GM23338 (cell line): ENCODE measurements at regions not wholly inside any gene's neighbourhood (a gene's known extent, or its start where the extent isn't known, plus 50 kb on each side); places are given as distances from the start of the nearest gene placed in this dataset.

Experiments
- ATAC-seq: fragments of 200-7000 bp; cut with Tn5 transposase; 3 replicates; pipeline ENCODE4 v1.9.1; 2020
- DNase-seq: peaks from one replicate; pipeline ENCODE4 v3.0.0-alpha.2; 2015; ENCODE audit warnings: low spot score
- H2AFZ ChIP-seq: fragments of 200-600 bp; sonication (generic); 2 replicates; pipeline ENCODE4 v1.8.0; 2016; ENCODE audit warnings: antibody characterized with exemption, mild to moderate bottlenecking, moderate library complexity
- H3F3A ChIP-seq: fragments of 200-600 bp; sonication (generic); replicated peaks from 2 replicates; pipeline ENCODE4 v1.8.0; 2017; ENCODE audit warnings: antibody characterized with exemption, mixed run types, low read depth
- H3K27ac ChIP-seq: fragments of 200-600 bp; sonication (generic); 2 replicates; pipeline ENCODE4 v1.6.1; 2016; ENCODE audit warnings: low read depth
- H3K27me3 ChIP-seq: fragments of 200-600 bp; sonication (generic); 2 replicates; pipeline ENCODE4 v1.8.0; 2016; ENCODE audit warnings: mild to moderate bottlenecking, mixed run types, moderate library complexity; ENCODE audit not compliant: insufficient read depth
- H3K36me3 ChIP-seq: fragments of 200-600 bp; sonication (generic); 2 replicates; pipeline ENCODE4 v1.8.0; 2016; ENCODE audit warnings: mild to moderate bottlenecking; ENCODE audit not compliant: insufficient read depth
- H3K4me1 ChIP-seq: fragments of 200-600 bp; sonication (generic); 2 replicates; pipeline ENCODE4 v1.8.0; 2016; ENCODE audit warnings: mild to moderate bottlenecking, moderate library complexity; ENCODE audit not compliant: insufficient read depth
- H3K4me2 ChIP-seq: fragments of 200-600 bp; sonication (generic); 2 replicates; pipeline ENCODE4 v1.7.1; 2017; ENCODE audit warnings: mixed run types
- H3K4me3 ChIP-seq: fragments of 200-600 bp; sonication (generic); 2 replicates; pipeline ENCODE4 v1.6.1; 2016; ENCODE audit warnings: mixed run types
- H3K79me2 ChIP-seq: fragments of 200-600 bp; sonication (generic); replicated peaks from 2 replicates; pipeline ENCODE4 v1.8.0; 2017; ENCODE audit warnings: mild to moderate bottlenecking; ENCODE audit not compliant: insufficient read depth
- H3K9me2 ChIP-seq: fragments of 200-600 bp; sonication (generic); 2 replicates; pipeline ENCODE4 v1.8.0; 2017; ENCODE audit not compliant: insufficient read depth
- H4K20me1 ChIP-seq: fragments of 200-600 bp; sonication (generic); replicated peaks from 2 replicates; pipeline ENCODE4 v1.8.0; 2017; ENCODE audit warnings: mild to moderate bottlenecking; ENCODE audit not compliant: insufficient read depth
- H3K27ac Mint-ChIP-seq: 2 replicates; pipeline ENCODE4 v1.8.0; 2020; ENCODE audit warnings: inconsistent platforms, mild to moderate bottlenecking, moderate library complexity, mixed read lengths
- H3K27me3 Mint-ChIP-seq: 3 replicates; pipeline ENCODE4 v1.8.0; 2022; ENCODE audit warnings: low read depth, mild to moderate bottlenecking, moderate library complexity, mixed read lengths, inconsistent platforms; ENCODE audit not compliant: insufficient read depth, poor library complexity
- H3K36me3 Mint-ChIP-seq: 3 replicates; pipeline ENCODE4 v1.8.0; 2021; ENCODE audit warnings: low read depth, mild to moderate bottlenecking, inconsistent platforms, moderate library complexity, mixed read lengths
- H3K4me1 Mint-ChIP-seq: 3 replicates; pipeline ENCODE4 v1.8.0; 2020; ENCODE audit warnings: mild to moderate bottlenecking, inconsistent platforms, mixed read lengths
- H3K4me3 Mint-ChIP-seq: 3 replicates; pipeline ENCODE4 v1.8.0; 2021; ENCODE audit warnings: moderate library complexity, mild to moderate bottlenecking, inconsistent platforms, mixed read lengths
- H3K9me3 Mint-ChIP-seq: 3 replicates; pipeline ENCODE4 v1.8.0; 2020; ENCODE audit warnings: moderate library complexity, mild to moderate bottlenecking, inconsistent platforms, mixed read lengths
- CREB1 ChIP-seq: fragments of 250-450 bp; sonication (Bioruptor Pico); IDR thresholded peaks from 2 replicates; pipeline ENCODE4 v1.5.0; 2020; ENCODE audit warnings: low read depth, mild to moderate bottlenecking, moderate library complexity
- JUNB ChIP-seq: IDR thresholded peaks from one replicate; pipeline ENCODE4 v1.6.1; 2016; ENCODE audit warnings: antibody characterized with exemption; ENCODE audit not compliant: unreplicated experiment
- NANOG ChIP-seq: IDR thresholded peaks from 2 replicates; pipeline ENCODE4 v1.6.1; 2016; ENCODE audit warnings: antibody characterized with exemption, borderline replicate concordance
- POLR2AphosphoS5 ChIP-seq: IDR thresholded peaks from 2 replicates; pipeline ENCODE4 v1.6.1; 2016; ENCODE audit warnings: antibody characterized with exemption, low read depth
- STAT1 ChIP-seq: IDR thresholded peaks from one replicate; pipeline ENCODE4 v1.6.1; 2016; ENCODE audit warnings: antibody characterized with exemption; ENCODE audit not compliant: unreplicated experiment
- ZNF114 ChIP-seq: fragments of 250-450 bp; sonication (Bioruptor Pico); IDR thresholded peaks from 2 replicates; pipeline ENCODE4 v1.5.0; 2020; ENCODE audit warnings: mild to moderate bottlenecking, moderate library complexity
- TF ChIP-seq, protein P1 (sequence below): fragments of 250-450 bp; sonication (Bioruptor Pico); IDR thresholded peaks from 2 replicates; pipeline ENCODE4 v1.5.0; 2020; ENCODE audit warnings: mild to moderate bottlenecking, moderate library complexity
- TF ChIP-seq, protein P2 (sequence below): IDR thresholded peaks from one replicate; pipeline ENCODE4 v1.6.1; 2018; ENCODE audit warnings: antibody characterized with exemption; ENCODE audit not compliant: unreplicated experiment
- TF ChIP-seq, protein P3 (sequence below), 2 experiments: fragments of 200-600 bp in 1 of 2; sonication (generic) in 1 of 2; conservative IDR thresholded peaks; 2 replicates each; pipeline versions ENCODE4 v1.5.1 to v1.6.1; 2016 to 2017; ENCODE audit warnings: antibody characterized with exemption in 2 of 2, low read depth in 2 of 2, mild to moderate bottlenecking in 2 of 2, moderate library complexity in 1 of 2

DNA sequence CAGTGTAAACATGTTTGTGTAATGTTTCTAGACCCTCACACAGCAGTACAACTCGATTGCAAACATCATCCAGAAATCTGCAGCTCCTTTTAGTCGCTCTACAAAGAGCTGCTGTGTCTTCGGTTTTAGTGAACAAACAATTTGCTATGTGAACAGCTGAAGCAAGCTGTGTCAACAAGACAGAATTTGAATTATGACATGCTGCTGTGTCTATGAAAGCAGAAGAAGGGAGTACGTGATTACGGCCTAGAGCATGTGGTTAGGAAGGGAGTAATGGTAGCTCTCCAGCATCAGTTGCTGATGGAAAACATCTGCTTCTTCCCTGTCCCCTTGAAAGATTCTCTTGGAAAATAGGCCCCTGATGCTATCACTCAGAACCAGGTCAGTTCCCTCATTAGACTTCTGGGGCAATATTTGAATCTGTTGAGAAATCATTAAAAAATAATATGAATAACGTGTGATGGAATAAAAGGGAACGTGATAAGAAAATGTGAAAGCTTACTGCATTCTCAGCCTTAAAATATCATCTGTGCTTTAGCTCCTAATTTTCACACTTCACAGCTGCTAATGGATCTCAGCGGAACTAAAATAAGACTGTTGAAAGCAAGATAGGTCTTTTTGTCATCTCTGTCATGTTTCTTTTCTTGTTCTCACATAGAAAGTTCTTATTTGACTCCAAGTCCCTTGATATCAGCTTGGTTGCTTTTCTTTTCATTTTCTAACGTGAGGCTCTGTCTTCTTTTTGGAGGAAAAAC lies 891.5 kb downstream of the ROBO2 start:
- H3K27ac ChIP-seq: no peak overlapping the region

DNA sequence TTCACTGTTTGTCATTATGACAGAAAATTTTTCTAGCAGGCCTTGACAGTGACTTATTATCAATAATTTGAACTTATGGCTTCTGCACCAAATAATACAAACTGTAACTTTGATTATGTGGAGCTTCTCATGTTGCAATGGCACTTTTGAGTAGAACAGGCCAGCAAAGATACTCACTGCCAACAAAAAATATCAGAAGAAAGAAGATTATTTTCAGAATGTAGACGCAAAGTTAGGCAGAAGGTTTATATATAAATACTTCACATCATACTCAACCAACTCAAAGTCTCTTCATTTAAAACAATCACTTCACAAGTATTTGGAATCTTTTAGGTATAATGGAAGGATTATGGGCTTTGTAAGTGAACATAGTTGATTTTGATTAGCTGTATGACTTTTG lies 893.0 kb downstream of the ROBO2 start:
- ATAC-seq: no peak
- Histone ChIP-seq H3F3A (no peaks in the 10 kb centered on the region), H3K4me3 (no peak overlapping the region), H3K79me2 (no peaks in the 10 kb centered on the region), H4K20me1 (no peaks in the 10 kb centered on the region), H3K4me1 (no peaks in the 10 kb centered on the region; the same call in 1 of the 2 replicates), H3K4me2 (no peak overlapping the region), H2AFZ (no peak overlapping the region), H3K27ac (no peak overlapping the region), H3K27me3 (no peaks in the 10 kb centered on the region), H3K9me2 (no peaks in the 10 kb centered on the region; the same call in 1 of the 2 replicates), H3K36me3 (no peaks in the 10 kb centered on the region)
- TF ChIP-seq ZNF114 (CRISPR knock-in tag): no peak
- no peak for TF ChIP-seq NANOG
- TF ChIP-seq, protein P1, sequence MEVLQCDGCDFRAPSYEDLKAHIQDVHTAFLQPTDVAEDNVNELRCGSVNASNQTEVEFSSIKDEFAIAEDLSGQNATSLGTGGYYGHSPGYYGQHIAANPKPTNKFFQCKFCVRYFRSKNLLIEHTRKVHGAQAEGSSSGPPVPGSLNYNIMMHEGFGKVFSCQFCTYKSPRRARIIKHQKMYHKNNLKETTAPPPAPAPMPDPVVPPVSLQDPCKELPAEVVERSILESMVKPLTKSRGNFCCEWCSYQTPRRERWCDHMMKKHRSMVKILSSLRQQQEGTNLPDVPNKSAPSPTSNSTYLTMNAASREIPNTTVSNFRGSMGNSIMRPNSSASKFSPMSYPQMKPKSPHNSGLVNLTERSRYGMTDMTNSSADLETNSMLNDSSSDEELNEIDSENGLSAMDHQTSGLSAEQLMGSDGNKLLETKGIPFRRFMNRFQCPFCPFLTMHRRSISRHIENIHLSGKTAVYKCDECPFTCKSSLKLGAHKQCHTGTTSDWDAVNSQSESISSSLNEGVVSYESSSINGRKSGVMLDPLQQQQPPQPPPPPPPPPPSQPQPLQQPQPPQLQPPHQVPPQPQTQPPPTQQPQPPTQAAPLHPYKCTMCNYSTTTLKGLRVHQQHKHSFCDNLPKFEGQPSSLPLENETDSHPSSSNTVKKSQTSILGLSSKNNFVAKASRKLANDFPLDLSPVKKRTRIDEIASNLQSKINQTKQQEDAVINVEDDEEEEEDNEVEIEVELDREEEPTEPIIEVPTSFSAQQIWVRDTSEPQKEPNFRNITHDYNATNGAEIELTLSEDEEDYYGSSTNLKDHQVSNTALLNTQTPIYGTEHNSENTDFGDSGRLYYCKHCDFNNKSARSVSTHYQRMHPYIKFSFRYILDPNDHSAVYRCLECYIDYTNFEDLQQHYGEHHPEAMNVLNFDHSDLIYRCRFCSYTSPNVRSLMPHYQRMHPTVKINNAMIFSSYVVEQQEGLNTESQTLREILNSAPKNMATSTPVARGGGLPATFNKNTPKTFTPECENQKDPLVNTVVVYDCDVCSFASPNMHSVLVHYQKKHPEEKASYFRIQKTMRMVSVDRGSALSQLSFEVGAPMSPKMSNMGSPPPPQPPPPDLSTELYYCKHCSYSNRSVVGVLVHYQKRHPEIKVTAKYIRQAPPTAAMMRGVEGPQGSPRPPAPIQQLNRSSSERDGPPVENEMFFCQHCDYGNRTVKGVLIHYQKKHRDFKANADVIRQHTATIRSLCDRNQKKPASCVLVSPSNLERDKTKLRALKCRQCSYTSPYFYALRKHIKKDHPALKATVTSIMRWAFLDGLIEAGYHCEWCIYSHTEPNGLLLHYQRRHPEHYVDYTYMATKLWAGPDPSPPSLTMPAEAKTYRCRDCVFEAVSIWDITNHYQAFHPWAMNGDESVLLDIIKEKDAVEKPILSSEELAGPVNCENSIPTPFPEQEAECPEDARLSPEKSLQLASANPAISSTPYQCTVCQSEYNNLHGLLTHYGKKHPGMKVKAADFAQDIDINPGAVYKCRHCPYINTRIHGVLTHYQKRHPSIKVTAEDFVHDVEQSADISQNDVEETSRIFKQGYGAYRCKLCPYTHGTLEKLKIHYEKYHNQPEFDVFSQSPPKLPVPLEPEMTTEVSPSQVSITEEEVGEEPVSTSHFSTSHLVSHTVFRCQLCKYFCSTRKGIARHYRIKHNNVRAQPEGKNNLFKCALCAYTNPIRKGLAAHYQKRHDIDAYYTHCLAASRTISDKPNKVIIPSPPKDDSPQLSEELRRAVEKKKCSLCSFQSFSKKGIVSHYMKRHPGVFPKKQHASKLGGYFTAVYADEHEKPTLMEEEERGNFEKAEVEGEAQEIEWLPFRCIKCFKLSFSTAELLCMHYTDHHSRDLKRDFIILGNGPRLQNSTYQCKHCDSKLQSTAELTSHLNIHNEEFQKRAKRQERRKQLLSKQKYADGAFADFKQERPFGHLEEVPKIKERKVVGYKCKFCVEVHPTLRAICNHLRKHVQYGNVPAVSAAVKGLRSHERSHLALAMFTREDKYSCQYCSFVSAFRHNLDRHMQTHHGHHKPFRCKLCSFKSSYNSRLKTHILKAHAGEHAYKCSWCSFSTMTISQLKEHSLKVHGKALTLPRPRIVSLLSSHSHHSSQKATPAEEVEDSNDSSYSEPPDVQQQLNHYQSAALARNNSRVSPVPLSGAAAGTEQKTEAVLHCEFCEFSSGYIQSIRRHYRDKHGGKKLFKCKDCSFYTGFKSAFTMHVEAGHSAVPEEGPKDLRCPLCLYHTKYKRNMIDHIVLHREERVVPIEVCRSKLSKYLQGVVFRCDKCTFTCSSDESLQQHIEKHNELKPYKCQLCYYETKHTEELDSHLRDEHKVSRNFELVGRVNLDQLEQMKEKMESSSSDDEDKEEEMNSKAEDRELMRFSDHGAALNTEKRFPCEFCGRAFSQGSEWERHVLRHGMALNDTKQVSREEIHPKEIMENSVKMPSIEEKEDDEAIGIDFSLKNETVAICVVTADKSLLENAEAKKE (CRISPR knock-in tag): no peak
- no peak for TF ChIP-seq CREB1 (CRISPR knock-in tag)
- no peak for TF ChIP-seq STAT1
- TF ChIP-seq POLR2AphosphoS5: no peak
- TF ChIP-seq, protein P2, sequence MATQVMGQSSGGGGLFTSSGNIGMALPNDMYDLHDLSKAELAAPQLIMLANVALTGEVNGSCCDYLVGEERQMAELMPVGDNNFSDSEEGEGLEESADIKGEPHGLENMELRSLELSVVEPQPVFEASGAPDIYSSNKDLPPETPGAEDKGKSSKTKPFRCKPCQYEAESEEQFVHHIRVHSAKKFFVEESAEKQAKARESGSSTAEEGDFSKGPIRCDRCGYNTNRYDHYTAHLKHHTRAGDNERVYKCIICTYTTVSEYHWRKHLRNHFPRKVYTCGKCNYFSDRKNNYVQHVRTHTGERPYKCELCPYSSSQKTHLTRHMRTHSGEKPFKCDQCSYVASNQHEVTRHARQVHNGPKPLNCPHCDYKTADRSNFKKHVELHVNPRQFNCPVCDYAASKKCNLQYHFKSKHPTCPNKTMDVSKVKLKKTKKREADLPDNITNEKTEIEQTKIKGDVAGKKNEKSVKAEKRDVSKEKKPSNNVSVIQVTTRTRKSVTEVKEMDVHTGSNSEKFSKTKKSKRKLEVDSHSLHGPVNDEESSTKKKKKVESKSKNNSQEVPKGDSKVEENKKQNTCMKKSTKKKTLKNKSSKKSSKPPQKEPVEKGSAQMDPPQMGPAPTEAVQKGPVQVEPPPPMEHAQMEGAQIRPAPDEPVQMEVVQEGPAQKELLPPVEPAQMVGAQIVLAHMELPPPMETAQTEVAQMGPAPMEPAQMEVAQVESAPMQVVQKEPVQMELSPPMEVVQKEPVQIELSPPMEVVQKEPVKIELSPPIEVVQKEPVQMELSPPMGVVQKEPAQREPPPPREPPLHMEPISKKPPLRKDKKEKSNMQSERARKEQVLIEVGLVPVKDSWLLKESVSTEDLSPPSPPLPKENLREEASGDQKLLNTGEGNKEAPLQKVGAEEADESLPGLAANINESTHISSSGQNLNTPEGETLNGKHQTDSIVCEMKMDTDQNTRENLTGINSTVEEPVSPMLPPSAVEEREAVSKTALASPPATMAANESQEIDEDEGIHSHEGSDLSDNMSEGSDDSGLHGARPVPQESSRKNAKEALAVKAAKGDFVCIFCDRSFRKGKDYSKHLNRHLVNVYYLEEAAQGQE: no peak
- TF ChIP-seq, protein P3, sequence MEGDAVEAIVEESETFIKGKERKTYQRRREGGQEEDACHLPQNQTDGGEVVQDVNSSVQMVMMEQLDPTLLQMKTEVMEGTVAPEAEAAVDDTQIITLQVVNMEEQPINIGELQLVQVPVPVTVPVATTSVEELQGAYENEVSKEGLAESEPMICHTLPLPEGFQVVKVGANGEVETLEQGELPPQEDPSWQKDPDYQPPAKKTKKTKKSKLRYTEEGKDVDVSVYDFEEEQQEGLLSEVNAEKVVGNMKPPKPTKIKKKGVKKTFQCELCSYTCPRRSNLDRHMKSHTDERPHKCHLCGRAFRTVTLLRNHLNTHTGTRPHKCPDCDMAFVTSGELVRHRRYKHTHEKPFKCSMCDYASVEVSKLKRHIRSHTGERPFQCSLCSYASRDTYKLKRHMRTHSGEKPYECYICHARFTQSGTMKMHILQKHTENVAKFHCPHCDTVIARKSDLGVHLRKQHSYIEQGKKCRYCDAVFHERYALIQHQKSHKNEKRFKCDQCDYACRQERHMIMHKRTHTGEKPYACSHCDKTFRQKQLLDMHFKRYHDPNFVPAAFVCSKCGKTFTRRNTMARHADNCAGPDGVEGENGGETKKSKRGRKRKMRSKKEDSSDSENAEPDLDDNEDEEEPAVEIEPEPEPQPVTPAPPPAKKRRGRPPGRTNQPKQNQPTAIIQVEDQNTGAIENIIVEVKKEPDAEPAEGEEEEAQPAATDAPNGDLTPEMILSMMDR (conservative IDR thresholded peaks at IDR 0.05; ENCODE audit: low read depth in 2 of 2): no peak
- Mint-ChIP-seq H3K9me3 (no peaks in the 10 kb centered on the region), H3K4me1 (peaks cover 4% of the 10 kb centered on the region; the same call in 2 of the 3 replicates), H3K27me3 (no peaks in the 10 kb centered on the region), H3K36me3 (no peaks in the 10 kb centered on the region), H3K4me3 (no peak overlapping the region), H3K27ac (no peak overlapping the region)
- no peak for DNase-seq

More for the DNA sequence above, 891.5 kb downstream of the ROBO2 start:
- no peaks in the 10 kb centered on the region for H4K20me1 ChIP-seq
- H3K9me2 ChIP-seq: no peaks in the 10 kb centered on the region; the same call in 1 of the 2 replicates
- H3K4me2 ChIP-seq: no peak overlapping the region
- H3K36me3 ChIP-seq: no peaks in the 10 kb centered on the region
- no peaks in the 10 kb centered on the region for H3K27me3 ChIP-seq
- ATAC-seq (no peak), DNase-seq (no peak)
- no peaks in the 10 kb centered on the region for H3K36me3 Mint-ChIP-seq
- no peak overlapping the region for H3K27ac Mint-ChIP-seq
- no peaks in the 10 kb centered on the region for H3K9me3 Mint-ChIP-seq
- peaks cover 4% of the 10 kb centered on the region; the same call in 2 of the 3 replicates for H3K4me1 Mint-ChIP-seq
- no peak for TF ChIP-seq JUNB
- H2AFZ ChIP-seq: peak overlapping the region; percentile 28; the same call in 1 of the 2 replicates
- H3K4me1 ChIP-seq: no peaks in the 10 kb centered on the region; the same call in 1 of the 2 replicates
- H3F3A ChIP-seq: no peaks in the 10 kb centered on the region
- no peaks in the 10 kb centered on the region for H3K79me2 ChIP-seq
- H3K4me3 Mint-ChIP-seq: no peak overlapping the region
- no peak overlapping the region for H3K4me3 ChIP-seq
- H3K27me3 Mint-ChIP-seq: no peaks in the 10 kb centered on the region
